Lung (tissue), 11 donors: ENCODE measurements at regions not wholly inside any gene's neighbourhood (a gene's known extent, or its start where the extent isn't known, plus 50 kb on each side); places are given as distances from the start of the nearest gene placed in this dataset.

Source experiments
- ATAC-seq: fragments of 200-7000 bp; cut with Tn5 transposase; one replicate; pipeline ENCODE4 v1.9.1; 2020; ENCODE audit warnings: moderate number of reproducible peaks; ENCODE audit not compliant: insufficient read depth, low FRiP score
- DNase-seq, 3 donors: peaks; one replicate each; pipeline ENCODE4 v3.0.0-alpha.2; 2013 to 2017
- H3K27ac ChIP-seq, 2 donors: one replicate each; pipeline ENCODE4 v1.5.1; 2013; ENCODE audit warnings: mild to moderate bottlenecking in 2 of 2, moderate library complexity in 2 of 2, control low read depth in 1 of 2, inconsistent platforms in 1 of 2, low read depth in 1 of 2, low read length in 1 of 2
- H3K27me3 ChIP-seq, 3 donors: one replicate each; pipeline ENCODE4 v1.5.1; 2013; ENCODE audit warnings: low read length in 2 of 3; ENCODE audit not compliant: control insufficient read depth in 3 of 3, insufficient read depth in 3 of 3
- H3K36me3 ChIP-seq, 4 donors: one replicate each; pipeline ENCODE4 v1.5.1; 2013; ENCODE audit warnings: low read length in 4 of 4, mild to moderate bottlenecking in 1 of 4, moderate library complexity in 1 of 4; ENCODE audit not compliant: control insufficient read depth in 4 of 4, insufficient read depth in 4 of 4
- H3K4me1 ChIP-seq, 5 donors: one replicate each; pipeline ENCODE4 v1.5.1; 2013; ENCODE audit warnings: low read length in 5 of 5, mild to moderate bottlenecking in 2 of 5, moderate library complexity in 1 of 5; ENCODE audit not compliant: control insufficient read depth in 5 of 5, insufficient read depth in 5 of 5
- H3K4me3 ChIP-seq: one replicate; pipeline ENCODE4 v1.5.1; 2013; ENCODE audit warnings: mild to moderate bottlenecking, control low read depth, moderate library complexity
- H3K9ac ChIP-seq, 2 donors: one replicate each; pipeline ENCODE4 v1.5.1; 2013; ENCODE audit warnings: low read length in 2 of 2, control low read depth in 1 of 2; ENCODE audit not compliant: insufficient read depth in 1 of 2
- H3K9me3 ChIP-seq, 4 donors: one replicate each; pipeline ENCODE4 v1.5.1; 2013; ENCODE audit warnings: low read length in 3 of 4, mild to moderate bottlenecking in 1 of 4, moderate library complexity in 1 of 4; ENCODE audit not compliant: control insufficient read depth in 4 of 4, insufficient read depth in 3 of 4
- CTCF ChIP-seq: IDR thresholded peaks from 2 replicates; pipeline ENCODE4 v1.5.1; 2012; ENCODE audit warnings: mild to moderate bottlenecking; ENCODE audit errors: control extremely low read depth, extremely low read depth
- WGBS, 2 donors: extraction: QIAGEN DNeasy Blood & Tissue Kit; methylation state at CpG; one replicate each; pipeline ENCODE4 v1.1.7; 2013; 5-methylcytosine and 5-hydroxymethylcytosine counted together
- donor health status: control.
- donor health status: control.
- donor health status: Bipolar disorder and iron deficiency.
- donor health status: healthy.
- donor health status: DM: yes; HTN: yes; CAD: no.

- WGBS, 2 donors = 42 to 55% methylated on average over 1 of the region's 1 CpG
- DNase-seq (peak in 2 of 3 donors; percentile 12 to 22), ATAC-seq (no peak)
- H3K36me3 ChIP-seq = no peaks in the 10 kb centered on the region
- H3K9me3 ChIP-seq = no peaks in the 10 kb centered on the region
- no peak for TF ChIP-seq CTCF
- no peak overlapping the region for H3K4me3 ChIP-seq
- H3K9ac ChIP-seq = no peak overlapping the region
- H3K4me1 ChIP-seq = peaks cover 0 to 3% (median 0%) of the 10 kb centered on the region in 5 donors
- H3K27me3 ChIP-seq = no peaks in the 10 kb centered on the region
- H3K27ac ChIP-seq = no peak overlapping the region
Observed at GRCh38 chr7:91424371-91424770, 160.1 kb downstream of the FZD1 start.

GRCh38 chr7:91425149-91425548 lies 160.9 kb downstream of the FZD1 start:
- no peaks in the 10 kb centered on the region for H3K36me3 ChIP-seq
- 93% methylated on average over 6 of the region's 6 CpGs for WGBS, 2 donors
- H3K27ac ChIP-seq = no peak overlapping the region
- no peak for TF ChIP-seq CTCF
- ATAC-seq (no peak), DNase-seq (no peak)
- H3K4me1 ChIP-seq = peaks cover 0 to 3% (median 0%) of the 10 kb centered on the region in 5 donors
- no peak overlapping the region for H3K4me3 ChIP-seq
- H3K27me3 ChIP-seq = no peaks in the 10 kb centered on the region
- no peaks in the 10 kb centered on the region for H3K9me3 ChIP-seq
- H3K9ac ChIP-seq = no peak overlapping the region

- no peak for ATAC-seq
- no peak for DNase-seq
- Histone ChIP-seq H3K9ac (no peak overlapping the region), H3K27me3 (no peaks in the 10 kb centered on the region), H3K27ac (no peak overlapping the region), H3K4me1 (peaks cover 0 to 3% (median 0%) of the 10 kb centered on the region in 5 donors), H3K9me3 (no peaks in the 10 kb centered on the region), H3K36me3 (no peaks in the 10 kb centered on the region), H3K4me3 (no peak overlapping the region)
- TF ChIP-seq CTCF = no peak
Observed at GRCh38 chr7:91427051-91427450, 162.8 kb downstream of the FZD1 start.

GRCh38 chr7:91431601-91432000 lies 167.4 kb downstream of the FZD1 start:
- DNase-seq (no peak), ATAC-seq (no peak)
- Histone ChIP-seq H3K27ac (no peak overlapping the region), H3K9me3 (no peaks in the 10 kb centered on the region), H3K4me3 (no peak overlapping the region), H3K4me1 (peaks cover 0 to under 1% (median 0%) of the 10 kb centered on the region in 5 donors), H3K27me3 (no peaks in the 10 kb centered on the region), H3K9ac (no peak overlapping the region), H3K36me3 (no peaks in the 10 kb centered on the region)
- TF ChIP-seq CTCF = no peak
- WGBS, 2 donors = 84 to 86% methylated on average over 1 of the region's 1 CpG
